Activated CD4-positive, CD25-positive, alpha-beta regulatory T cell treated with anti-CD3 and anti-CD28 coated beads, Interleukin-2, amount 50 U/mL, for 24 hours (primary cell): ENCODE measurements at regions not wholly inside any gene's neighbourhood (a gene's known extent, or its start where the extent isn't known, plus 50 kb on each side); places are given as distances from the start of the nearest gene placed in this dataset.

ENCODE experiments used
- ATAC-seq, 2 donors: fragments of 150-1000 bp; cut with Tn5 transposase; one replicate each; pipeline ENCODE4 v1.10.0; 2021; ENCODE audit warnings: mild to moderate bottlenecking in 1 of 2, moderate library complexity in 1 of 2

GRCh38 chr13:70483599-70484276 is 375.5 kb upstream of the KLHL1 start:
- no peak for ATAC-seq

- ATAC-seq, result no peak
Measured at GRCh38 chr13:70473907-70474306, 365.7 kb upstream of the KLHL1 start.

GRCh38 chr13:70469077-70469476 is 360.8 kb upstream of the KLHL1 start:
- no peak for ATAC-seq

- ATAC-seq, result no peak
Measured at GRCh38 chr13:70457474-70457873, 349.2 kb upstream of the KLHL1 start.

GRCh38 chr13:70448820-70449219 is 340.6 kb upstream of the KLHL1 start:
- no peak for ATAC-seq

GRCh38 chr13:70432276-70432805 is 324.1 kb upstream of the KLHL1 start:
- ATAC-seq, result no peak

GRCh38 chr13:70430256-70430655 is 322.0 kb upstream of the KLHL1 start:
- ATAC-seq, result no peak

- no peak for ATAC-seq
Measured at GRCh38 chr13:70424928-70425327, 316.7 kb upstream of the KLHL1 start.

GRCh38 chr13:70424428-70424827 is 316.2 kb upstream of the KLHL1 start:
- ATAC-seq, result no peak

- no peak for ATAC-seq
Measured at GRCh38 chr13:70415136-70415535, 306.9 kb upstream of the KLHL1 start.

GRCh38 chr13:70408865-70409264 is 300.6 kb upstream of the KLHL1 start:
- no peak for ATAC-seq

GRCh38 chr13:70407486-70407885 is 299.2 kb upstream of the KLHL1 start:
- no peak for ATAC-seq

- no peak for ATAC-seq
Measured at GRCh38 chr13:70405266-70405665, 297.0 kb upstream of the KLHL1 start.

GRCh38 chr13:70394031-70394548 is 285.8 kb upstream of the KLHL1 start:
- ATAC-seq, result no peak

GRCh38 chr13:70391678-70392077 is 283.4 kb upstream of the KLHL1 start:
- ATAC-seq, result no peak

GRCh38 chr13:70390968-70391367 is 282.7 kb upstream of the KLHL1 start:
- no peak for ATAC-seq

GRCh38 chr13:70390064-70390463 is 281.8 kb upstream of the KLHL1 start:
- ATAC-seq, result no peak

GRCh38 chr13:70388935-70389334 is 280.7 kb upstream of the KLHL1 start:
- no peak for ATAC-seq

- ATAC-seq, result no peak
Measured at GRCh38 chr13:70386919-70387318, 278.7 kb upstream of the KLHL1 start.

- ATAC-seq, result no peak
Measured at GRCh38 chr13:70385852-70386251, 277.6 kb upstream of the KLHL1 start.

- no peak for ATAC-seq
Measured at GRCh38 chr13:70384156-70384555, 275.9 kb upstream of the KLHL1 start.

- ATAC-seq, result no peak
Measured at GRCh38 chr13:70380809-70381208, 272.6 kb upstream of the KLHL1 start.

- ATAC-seq, result no peak
Measured at GRCh38 chr13:70375718-70376117, 267.5 kb upstream of the KLHL1 start.

- ATAC-seq, result no peak
Measured at GRCh38 chr13:70370924-70371323, 262.7 kb upstream of the KLHL1 start.

GRCh38 chr13:70366720-70367119 is 258.5 kb upstream of the KLHL1 start:
- ATAC-seq, result no peak
